GM21528 (cell line): ENCODE measurements at regions not wholly inside any gene's neighbourhood (a gene's known extent, or its start where the extent isn't known, plus 50 kb on each side); places are given as distances from the start of the nearest gene placed in this dataset.

Experiments
- ATAC-seq: cut with Tn5 transposase; IDR thresholded peaks from one replicate; pipeline ENCODE4 v1.9.1; 2021; ENCODE audit warnings: mild to moderate bottlenecking, moderate library complexity; ENCODE audit not compliant: unreplicated experiment, low FRiP score

- ATAC-seq = no peak
Observed at GRCh38 chr20:22446613-22447446, 137.5 kb downstream of the FOXA2 start.

- ATAC-seq = no peak
Observed at GRCh38 chr20:22442318-22442717, 142.1 kb downstream of the FOXA2 start.

- no peak for ATAC-seq
Observed at GRCh38 chr20:22438926-22439325, 145.4 kb downstream of the FOXA2 start.

DNA sequence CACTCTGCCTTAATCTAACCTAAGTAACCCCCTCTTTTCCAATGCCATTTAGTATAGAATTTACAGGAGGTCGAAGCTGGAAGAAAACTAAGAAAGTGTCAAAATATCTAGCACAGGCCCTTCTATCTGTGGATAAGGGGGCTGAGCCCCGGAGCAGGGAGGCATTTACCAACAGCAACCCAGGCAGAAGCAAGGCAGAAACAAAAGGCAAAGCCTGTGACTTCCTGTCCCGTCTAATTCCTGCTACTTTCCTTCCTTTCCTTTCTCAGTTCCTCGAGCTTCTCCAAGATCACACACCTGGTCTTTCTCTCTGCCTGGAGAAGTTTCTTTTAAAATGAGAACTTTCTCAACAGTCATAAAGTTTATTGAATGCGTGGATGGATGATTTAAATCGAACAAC is 146.0 kb downstream of the FOXA2 start:
- ATAC-seq = no peak

GRCh38 chr20:22437354-22437753 is 147.0 kb downstream of the FOXA2 start:
- no peak for ATAC-seq

DNA sequence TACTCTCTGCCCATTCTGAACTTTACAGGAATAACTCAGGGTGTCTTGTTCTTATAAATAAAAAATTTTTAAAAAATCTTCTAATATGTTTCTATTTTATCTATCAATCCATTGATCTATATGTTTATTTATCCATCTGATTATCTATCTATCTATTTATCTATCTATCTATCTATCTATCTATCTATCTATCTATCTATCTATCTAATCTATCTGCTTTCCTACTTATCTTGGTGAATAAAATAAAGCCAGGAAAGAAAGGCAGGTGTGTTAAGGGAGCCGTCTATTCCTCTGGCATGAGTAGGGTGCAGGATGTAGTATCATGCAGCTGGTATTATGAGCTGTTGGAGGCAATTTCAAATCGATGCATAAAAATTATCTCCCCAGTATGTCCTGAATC is 153.0 kb downstream of the FOXA2 start:
- ATAC-seq = no peak

GRCh38 chr20:22430746-22431168 is 153.6 kb downstream of the FOXA2 start:
- no peak for ATAC-seq

GRCh38 chr20:22430154-22430745 is 154.1 kb downstream of the FOXA2 start:
- ATAC-seq = no peak

- ATAC-seq = no peak
Observed at GRCh38 chr20:22429175-22430153, 154.9 kb downstream of the FOXA2 start.

DNA sequence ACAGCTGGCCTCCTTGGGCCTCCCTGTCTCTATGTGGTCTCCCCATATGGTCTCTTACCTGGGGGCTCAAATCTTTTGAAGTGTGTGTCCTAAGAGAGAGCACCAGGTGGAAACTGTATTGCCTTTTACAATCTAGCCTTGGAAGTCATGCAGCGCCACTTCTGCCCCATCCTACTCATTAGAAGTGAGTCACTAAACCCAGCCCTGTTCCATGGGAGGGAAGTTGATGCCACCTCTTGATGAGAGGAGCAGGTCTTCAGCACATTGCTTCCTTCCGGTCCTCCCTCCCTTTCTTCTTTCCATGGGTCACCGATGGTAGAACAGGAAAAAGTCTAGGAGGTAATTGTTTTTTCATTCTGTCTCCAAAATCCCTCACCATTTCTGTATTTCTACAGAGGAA is 156.3 kb downstream of the FOXA2 start:
- no peak for ATAC-seq

- no peak for ATAC-seq
Observed at GRCh38 chr20:22426772-22427171, 157.6 kb downstream of the FOXA2 start.

DNA sequence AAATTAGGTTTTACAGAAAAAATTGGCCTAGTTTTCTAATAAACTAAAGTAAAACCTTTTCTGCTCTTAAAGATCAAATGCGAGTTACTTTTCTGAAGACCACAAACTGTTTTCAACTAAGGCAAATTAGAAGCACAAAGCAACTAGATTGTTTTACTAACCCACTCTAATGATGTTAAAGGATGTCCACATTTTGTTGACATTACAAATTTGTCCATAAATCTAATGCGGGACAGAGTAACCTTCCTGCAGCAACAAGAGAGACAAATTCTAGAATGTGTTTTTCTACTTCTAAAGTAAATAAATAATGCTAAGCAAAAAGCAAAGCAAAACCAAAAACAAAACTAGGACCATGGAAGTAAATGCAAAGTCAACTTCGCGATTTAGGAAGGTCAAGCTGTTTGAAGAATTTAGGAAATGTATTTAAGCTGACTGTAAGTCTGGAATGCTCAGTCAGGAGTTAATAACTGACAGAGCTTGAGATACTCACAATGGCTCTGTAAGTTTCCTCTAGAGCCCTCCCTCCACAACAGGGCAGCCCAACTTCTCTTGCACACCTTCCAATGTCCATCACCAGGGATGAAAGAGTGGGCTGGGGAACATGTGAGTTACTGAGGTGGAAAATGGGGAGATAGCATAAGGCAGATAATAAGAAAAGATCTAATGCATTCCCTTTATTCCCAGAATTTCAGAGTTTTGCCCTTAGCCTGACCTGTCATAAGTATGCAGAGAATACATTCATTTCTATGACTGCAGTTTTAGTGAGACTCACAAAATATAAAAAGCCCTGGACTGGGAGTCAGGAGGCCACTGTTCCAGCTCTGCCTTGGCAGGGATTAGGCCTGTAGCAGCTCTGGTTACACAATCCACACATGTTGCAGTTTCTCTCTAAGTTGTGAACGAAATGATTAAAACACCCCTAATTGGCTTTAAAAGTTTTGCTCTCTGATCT is 158.8 kb downstream of the FOXA2 start:
- no peak for ATAC-seq

GRCh38 chr20:22423190-22423832 is 161.1 kb downstream of the FOXA2 start:
- no peak for ATAC-seq

DNA sequence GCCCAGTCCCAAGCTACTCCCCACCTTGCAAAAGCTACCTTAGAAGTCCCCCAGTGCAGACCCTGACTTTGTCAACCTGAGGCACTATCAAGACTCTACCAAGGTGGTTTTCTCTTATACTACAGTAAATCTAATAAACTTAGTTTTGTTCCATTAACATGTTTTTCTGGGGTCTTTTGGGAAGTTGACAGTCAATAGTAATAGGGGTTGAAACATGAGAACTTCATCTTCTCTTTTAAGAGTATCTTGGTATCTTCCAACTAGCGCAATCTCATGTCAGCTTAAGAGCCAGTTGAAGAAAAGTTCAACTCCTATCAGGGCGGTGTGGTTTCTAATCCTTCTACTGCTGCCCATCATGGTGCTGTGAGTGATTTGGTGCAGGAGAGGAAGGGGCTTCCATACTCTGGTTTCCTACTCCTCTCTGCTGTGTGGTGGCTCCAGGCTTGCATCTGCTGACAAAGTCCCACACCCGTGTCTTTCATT is 164.2 kb downstream of the FOXA2 start:
- no peak for ATAC-seq

- ATAC-seq = no peak
Observed at GRCh38 chr20:22418738-22419137, 165.6 kb downstream of the FOXA2 start.

DNA sequence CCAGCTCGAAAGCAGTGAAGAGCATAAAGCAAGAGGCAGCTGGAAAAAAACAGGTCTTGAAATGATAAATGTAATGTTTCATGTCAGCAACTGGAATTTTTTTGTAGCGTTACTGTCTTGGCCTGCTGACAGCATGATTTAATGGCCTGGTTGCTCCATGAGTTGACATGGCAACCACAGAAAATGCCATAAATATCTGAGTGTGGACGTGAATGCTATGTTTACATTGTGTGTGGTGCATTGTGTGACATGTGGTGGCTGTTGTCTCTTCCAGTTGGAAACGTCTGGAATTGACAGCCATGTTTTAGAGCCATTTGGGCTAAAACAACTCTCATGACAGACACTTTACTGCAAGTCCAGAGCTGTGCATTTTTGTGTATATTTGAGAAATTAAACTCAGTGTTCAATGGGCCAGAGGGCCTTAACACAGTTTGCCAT is 170.0 kb downstream of the FOXA2 start:
- no peak for ATAC-seq

GRCh38 chr20:22412977-22413868 is 171.1 kb downstream of the FOXA2 start:
- ATAC-seq = no peak
